Fibroblast of lung (primary cell): ENCODE measurements at regions not wholly inside any gene's neighbourhood (a gene's known extent, or its start where the extent isn't known, plus 50 kb on each side); places are given as distances from the start of the nearest gene placed in this dataset.

Experiments used
- EZH2 ChIP-seq: IDR thresholded peaks from 2 replicates; pipeline ENCODE4 v1.5.1; 2012; ENCODE audit warnings: low read length, control low read depth, mild to moderate bottlenecking; ENCODE audit errors: missing control alignments
- TF ChIP-seq, protein P1 (sequence below), 2 donors: IDR thresholded peaks in 1 of 2; conservative IDR thresholded peaks in 1 of 2; 1 replicate in 1 of 2; 2 replicates in 1 of 2; pipeline ENCODE4 v1.5.1; 2011 to 2012; ENCODE audit warnings: low read length in 2 of 2, control low read depth in 1 of 2, inconsistent platforms in 1 of 2, low read depth in 1 of 2, mild to moderate bottlenecking in 1 of 2

DNA sequence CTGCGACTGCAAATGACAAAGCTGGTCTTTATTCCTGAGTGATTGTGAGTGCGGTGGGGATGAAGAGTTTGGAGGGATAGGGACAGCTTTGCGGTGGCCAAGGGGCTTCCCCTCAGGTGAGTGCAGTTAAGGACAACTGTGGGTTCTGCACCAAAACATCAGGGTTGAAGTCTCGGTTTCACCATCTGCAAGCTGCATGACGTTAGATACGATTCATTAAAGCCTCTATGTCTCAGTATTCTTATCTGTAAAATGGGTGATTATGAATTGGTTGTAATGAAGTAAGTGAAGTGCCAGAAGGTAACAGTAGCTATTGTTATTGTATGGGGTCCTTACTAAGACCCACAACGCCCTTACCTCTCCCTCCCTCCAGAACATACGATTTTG, 226.8 kb upstream of the DAPK1 start:
- TF ChIP-seq, protein P1, sequence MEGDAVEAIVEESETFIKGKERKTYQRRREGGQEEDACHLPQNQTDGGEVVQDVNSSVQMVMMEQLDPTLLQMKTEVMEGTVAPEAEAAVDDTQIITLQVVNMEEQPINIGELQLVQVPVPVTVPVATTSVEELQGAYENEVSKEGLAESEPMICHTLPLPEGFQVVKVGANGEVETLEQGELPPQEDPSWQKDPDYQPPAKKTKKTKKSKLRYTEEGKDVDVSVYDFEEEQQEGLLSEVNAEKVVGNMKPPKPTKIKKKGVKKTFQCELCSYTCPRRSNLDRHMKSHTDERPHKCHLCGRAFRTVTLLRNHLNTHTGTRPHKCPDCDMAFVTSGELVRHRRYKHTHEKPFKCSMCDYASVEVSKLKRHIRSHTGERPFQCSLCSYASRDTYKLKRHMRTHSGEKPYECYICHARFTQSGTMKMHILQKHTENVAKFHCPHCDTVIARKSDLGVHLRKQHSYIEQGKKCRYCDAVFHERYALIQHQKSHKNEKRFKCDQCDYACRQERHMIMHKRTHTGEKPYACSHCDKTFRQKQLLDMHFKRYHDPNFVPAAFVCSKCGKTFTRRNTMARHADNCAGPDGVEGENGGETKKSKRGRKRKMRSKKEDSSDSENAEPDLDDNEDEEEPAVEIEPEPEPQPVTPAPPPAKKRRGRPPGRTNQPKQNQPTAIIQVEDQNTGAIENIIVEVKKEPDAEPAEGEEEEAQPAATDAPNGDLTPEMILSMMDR (conservative IDR thresholded peaks at IDR 0.05 in 1 of 2, IDR thresholded peaks at IDR 0.05 in 1 of 2; ENCODE audit: low read depth in 1 of 2, low read length in 2 of 2) = no peak
- no peak for TF ChIP-seq EZH2
